ENCODE measurements at regions not wholly inside any gene's neighbourhood (a gene's known extent, or its start where the extent isn't known, plus 50 kb on each side); places are given as distances from the start of the nearest gene placed in this dataset.

GRCh38 chr5:78699552-78700153, 51.1 kb upstream of the LHFPL2 start:
- TF ChIP-seq GATA2 (IDR thresholded peaks at IDR 0.05; ENCODE audit: low read depth, low read length) (no peak), GATA3 (IDR thresholded peaks at IDR 0.05; ENCODE audit: low read depth, low read length) (no peak)
